Ishikawa (cell line): ENCODE measurements at regions not wholly inside any gene's neighbourhood (a gene's known extent, or its start where the extent isn't known, plus 50 kb on each side); places are given as distances from the start of the nearest gene placed in this dataset.

ENCODE experiments used
- CEBPB ChIP-seq: IDR thresholded peaks from 2 replicates; pipeline ENCODE4 v1.6.1; 2012
- CREB1 ChIP-seq: IDR thresholded peaks from 2 replicates; pipeline ENCODE4 v1.6.1; 2012; ENCODE audit warnings: low read depth
- EGR1 ChIP-seq: IDR thresholded peaks from 2 replicates; pipeline ENCODE4 v1.6.1; 2012
- EP300 ChIP-seq: IDR thresholded peaks from 2 replicates; pipeline ENCODE4 v1.6.1; 2012; ENCODE audit warnings: borderline replicate concordance
- FOXM1 ChIP-seq: IDR thresholded peaks from 2 replicates; pipeline ENCODE4 v1.6.1; 2012; ENCODE audit warnings: low read depth, borderline replicate concordance
- NFIC ChIP-seq: IDR thresholded peaks from 2 replicates; pipeline ENCODE4 v1.6.1; 2012
- RAD21 ChIP-seq: IDR thresholded peaks from 2 replicates; pipeline ENCODE4 v1.6.1; 2012; ENCODE audit warnings: low read depth
- TAF1 ChIP-seq: IDR thresholded peaks from 2 replicates; pipeline ENCODE4 v1.6.1; 2012; ENCODE audit warnings: low read depth, mild to moderate bottlenecking
- TCF12 ChIP-seq: IDR thresholded peaks from 2 replicates; pipeline ENCODE4 v1.6.1; 2012; ENCODE audit warnings: low read depth
- TEAD4 ChIP-seq: IDR thresholded peaks from 2 replicates; pipeline ENCODE4 v1.6.1; 2012
- USF1 ChIP-seq: IDR thresholded peaks from 2 replicates; pipeline ENCODE4 v1.6.1; 2012
- YY1 ChIP-seq: IDR thresholded peaks from 2 replicates; pipeline ENCODE4 v1.6.1; 2012; ENCODE audit warnings: low read depth
- ZBTB7A ChIP-seq: IDR thresholded peaks from 2 replicates; pipeline ENCODE4 v1.6.1; 2012; ENCODE audit warnings: low read depth
- TF ChIP-seq, protein P1 (sequence below): IDR thresholded peaks from 2 replicates; pipeline ENCODE4 v1.6.1; 2012
- TF ChIP-seq, protein P2 (sequence below): IDR thresholded peaks from 2 replicates; pipeline ENCODE4 v1.6.1; 2012; ENCODE audit warnings: low read depth, mild to moderate bottlenecking

DNA sequence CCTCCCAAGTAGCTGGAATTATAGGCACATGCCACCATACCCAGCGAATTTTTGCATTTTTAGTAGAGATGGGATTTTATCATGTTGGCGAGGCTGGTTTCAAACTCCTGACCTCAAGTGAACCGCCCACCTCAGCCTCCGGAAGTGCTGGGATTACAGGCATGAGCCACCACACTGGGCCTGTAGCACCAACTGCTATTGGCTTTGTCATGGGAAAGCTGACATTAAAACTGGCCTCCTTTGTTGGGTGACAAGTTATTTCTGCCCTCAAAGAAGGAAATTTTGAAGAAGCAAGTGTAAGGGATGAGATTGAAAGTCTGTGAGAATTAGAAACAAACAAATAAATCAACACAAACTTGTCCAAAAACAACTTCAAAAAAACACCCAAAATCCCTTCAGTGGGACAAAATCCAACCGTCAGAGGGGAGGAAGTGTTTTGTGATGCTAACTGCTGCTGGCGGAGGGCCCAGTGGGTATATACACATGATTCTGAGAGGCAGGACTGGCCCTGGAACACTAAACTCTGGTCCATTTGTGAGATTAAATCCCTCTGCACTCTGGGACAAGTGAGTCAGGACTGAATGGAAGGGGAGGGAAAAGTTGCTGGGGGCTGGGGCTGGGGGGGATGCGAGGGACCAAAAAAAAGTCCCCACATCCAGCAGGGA, 87.5 kb upstream of the NAA20 start:
- TF ChIP-seq USF1 (no peak), CEBPB (no peak), TEAD4 (no peak), YY1 (no peak), CREB1 (no peak), EGR1 (no peak), FOXM1 (no peak), TCF12 (no peak), EP300 (no peak), NFIC (no peak), TAF1 (no peak), RAD21 (no peak), ZBTB7A (no peak)
- TF ChIP-seq, protein P1, sequence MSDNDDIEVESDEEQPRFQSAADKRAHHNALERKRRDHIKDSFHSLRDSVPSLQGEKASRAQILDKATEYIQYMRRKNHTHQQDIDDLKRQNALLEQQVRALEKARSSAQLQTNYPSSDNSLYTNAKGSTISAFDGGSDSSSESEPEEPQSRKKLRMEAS = no peak
- TF ChIP-seq, protein P2, sequence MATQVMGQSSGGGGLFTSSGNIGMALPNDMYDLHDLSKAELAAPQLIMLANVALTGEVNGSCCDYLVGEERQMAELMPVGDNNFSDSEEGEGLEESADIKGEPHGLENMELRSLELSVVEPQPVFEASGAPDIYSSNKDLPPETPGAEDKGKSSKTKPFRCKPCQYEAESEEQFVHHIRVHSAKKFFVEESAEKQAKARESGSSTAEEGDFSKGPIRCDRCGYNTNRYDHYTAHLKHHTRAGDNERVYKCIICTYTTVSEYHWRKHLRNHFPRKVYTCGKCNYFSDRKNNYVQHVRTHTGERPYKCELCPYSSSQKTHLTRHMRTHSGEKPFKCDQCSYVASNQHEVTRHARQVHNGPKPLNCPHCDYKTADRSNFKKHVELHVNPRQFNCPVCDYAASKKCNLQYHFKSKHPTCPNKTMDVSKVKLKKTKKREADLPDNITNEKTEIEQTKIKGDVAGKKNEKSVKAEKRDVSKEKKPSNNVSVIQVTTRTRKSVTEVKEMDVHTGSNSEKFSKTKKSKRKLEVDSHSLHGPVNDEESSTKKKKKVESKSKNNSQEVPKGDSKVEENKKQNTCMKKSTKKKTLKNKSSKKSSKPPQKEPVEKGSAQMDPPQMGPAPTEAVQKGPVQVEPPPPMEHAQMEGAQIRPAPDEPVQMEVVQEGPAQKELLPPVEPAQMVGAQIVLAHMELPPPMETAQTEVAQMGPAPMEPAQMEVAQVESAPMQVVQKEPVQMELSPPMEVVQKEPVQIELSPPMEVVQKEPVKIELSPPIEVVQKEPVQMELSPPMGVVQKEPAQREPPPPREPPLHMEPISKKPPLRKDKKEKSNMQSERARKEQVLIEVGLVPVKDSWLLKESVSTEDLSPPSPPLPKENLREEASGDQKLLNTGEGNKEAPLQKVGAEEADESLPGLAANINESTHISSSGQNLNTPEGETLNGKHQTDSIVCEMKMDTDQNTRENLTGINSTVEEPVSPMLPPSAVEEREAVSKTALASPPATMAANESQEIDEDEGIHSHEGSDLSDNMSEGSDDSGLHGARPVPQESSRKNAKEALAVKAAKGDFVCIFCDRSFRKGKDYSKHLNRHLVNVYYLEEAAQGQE = no peak

DNA sequence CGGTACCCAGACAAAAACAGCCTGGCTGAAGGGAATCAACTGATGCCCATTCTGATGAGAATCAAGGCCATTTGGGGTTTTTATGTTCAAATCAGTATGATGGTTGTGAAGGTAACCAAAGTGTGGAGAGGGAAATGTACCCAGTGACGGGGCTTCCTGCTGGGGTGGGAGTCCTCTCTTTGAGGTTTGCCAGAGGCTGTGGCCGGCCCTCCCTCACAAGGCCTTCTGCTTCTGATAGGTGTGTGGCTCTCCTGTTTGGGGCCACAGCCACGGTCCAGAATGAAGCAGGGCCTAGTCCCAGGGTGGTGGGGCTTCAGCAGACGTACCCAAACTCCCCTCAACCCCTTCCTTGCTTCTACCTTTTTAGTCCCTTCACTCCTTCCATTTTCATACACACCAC, 86.7 kb upstream of the NAA20 start:
- TF ChIP-seq TAF1 = no peak
- no peak for TF ChIP-seq EGR1
- no peak for TF ChIP-seq FOXM1
- no peak for TF ChIP-seq CEBPB
- TF ChIP-seq TCF12 = no peak
- TF ChIP-seq, protein P1 = no peak
- no peak for TF ChIP-seq ZBTB7A
- no peak for TF ChIP-seq RAD21
- no peak for TF ChIP-seq CREB1
- no peak for TF ChIP-seq EP300
- TF ChIP-seq NFIC = no peak
- TF ChIP-seq YY1 = no peak
- TF ChIP-seq TEAD4 = no peak

GRCh38 chr20:19932170-19932667, 84.9 kb upstream of the NAA20 start:
- no peak for TF ChIP-seq USF1
- no peak for TF ChIP-seq CEBPB
- no peak for TF ChIP-seq EGR1
- TF ChIP-seq, protein P1 = no peak
- no peak for TF ChIP-seq CREB1
- TF ChIP-seq RAD21 = no peak
- TF ChIP-seq TAF1 = no peak
- no peak for TF ChIP-seq EP300
- TF ChIP-seq, protein P2 = no peak
- no peak for TF ChIP-seq TCF12
- TF ChIP-seq ZBTB7A = no peak
- no peak for TF ChIP-seq TEAD4

DNA sequence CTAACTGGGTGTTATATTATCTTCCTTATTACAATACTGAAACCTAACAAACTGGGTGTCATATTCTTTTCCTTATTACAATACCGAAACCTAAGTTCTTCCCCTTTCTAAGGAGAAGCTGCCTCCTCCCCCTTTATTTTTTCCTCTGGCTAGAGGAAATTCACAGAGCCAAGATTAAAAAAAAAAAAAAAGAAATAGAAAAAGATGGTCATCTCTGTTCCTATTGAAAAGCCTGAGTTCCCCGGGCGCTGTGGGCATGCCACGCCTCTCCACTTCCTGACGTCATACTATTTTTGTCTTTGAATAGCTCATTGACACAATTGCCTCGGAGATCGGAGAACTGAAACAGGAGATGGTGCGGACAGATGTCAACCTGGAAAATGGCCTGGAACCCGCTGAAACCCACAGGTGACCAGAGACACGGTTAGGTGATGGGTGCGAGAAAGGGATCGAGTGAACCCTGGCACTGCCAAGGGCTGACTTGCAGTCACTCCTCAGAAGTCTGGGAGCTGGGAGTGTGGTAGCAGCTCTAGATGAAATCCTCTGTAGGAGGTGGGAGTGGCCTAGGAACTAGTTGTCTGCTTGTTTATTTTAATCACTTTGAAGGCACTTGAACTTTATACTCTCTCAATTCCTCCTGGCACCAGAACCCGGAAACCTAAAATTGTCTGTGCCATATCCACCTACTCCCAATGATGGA, 82.2 kb upstream of the NAA20 start:
- TF ChIP-seq, protein P2 = no peak
- TF ChIP-seq RAD21 (no peak), YY1 (no peak), TCF12 (no peak), EP300 (no peak), CREB1 (no peak), NFIC (no peak), FOXM1 (no peak), TEAD4 (no peak), CEBPB (no peak), TAF1 (no peak), ZBTB7A (no peak), USF1 (no peak)
- TF ChIP-seq, protein P1 = no peak
